IMR-90 (cell line): ENCODE measurements at regions not wholly inside any gene's neighbourhood (a gene's known extent, or its start where the extent isn't known, plus 50 kb on each side); places are given as distances from the start of the nearest gene placed in this dataset.

Source experiments
- ATAC-seq: fragments of 200-7000 bp; cut with Tn5 transposase; 2 replicates; pipeline ENCODE4 v1.9.1; 2020; ENCODE audit warnings: low read depth, mild to moderate bottlenecking, moderate library complexity
- BruUV-seq: library from RNA; stranded (reverse); fragments of 400-500 nt; replicated peaks from 2 replicates; lab custom pipeline; 2021; lab: Mats Ljungman, UMichigan
- CTCF ChIA-PET: fragments of 300-600 bp; formaldehyde crosslinking; extraction: SDS; loops from one replicate; lab custom pipeline; 2021; ENCODE audit warnings: antibody characterized with exemption; lab: Yijun Ruan, JAX
- POLR2A ChIA-PET: fragments of 300-600 bp; sonication (Branson Sonifier 250); formaldehyde crosslinking; loops from one replicate; lab custom pipeline; 2022; ENCODE audit warnings: antibody characterized with exemption; ENCODE audit not compliant: unreplicated experiment; lab: Charles Lee
- DNase-seq: peaks from one replicate; pipeline ENCODE4 v3.0.0; 2013
- H2AFZ ChIP-seq: replicated peaks from 2 replicates; pipeline ENCODE3; 2013; ENCODE audit warnings: low read length, mild to moderate bottlenecking; ENCODE audit not compliant: poor library complexity
- H2AK5ac ChIP-seq: 2 replicates; pipeline ENCODE4 v1.6.1; 2013; ENCODE audit warnings: low read depth, low read length, inconsistent platforms
- H2AK9ac ChIP-seq: replicated peaks from 2 replicates; pipeline ENCODE3; 2013; ENCODE audit warnings: mild to moderate bottlenecking, low read depth, low read length, moderate library complexity; ENCODE audit not compliant: poor library complexity
- H2BK120ac ChIP-seq: 2 replicates; pipeline ENCODE4 v1.6.1; 2013; ENCODE audit warnings: low read depth, low read length, inconsistent platforms
- H2BK15ac ChIP-seq: 3 replicates; pipeline ENCODE4 v1.6.1; 2013; ENCODE audit warnings: low read depth, low read length, inconsistent platforms
- H2BK20ac ChIP-seq: 2 replicates; pipeline ENCODE4 v1.6.1; 2013; ENCODE audit warnings: low read depth, mild to moderate bottlenecking, inconsistent platforms, low read length, moderate library complexity
- H2BK5ac ChIP-seq: 2 replicates; pipeline ENCODE4 v1.6.1; 2013; ENCODE audit warnings: mild to moderate bottlenecking, low read depth, low read length, inconsistent platforms; ENCODE audit not compliant: poor library complexity, severe bottlenecking
- H3K14ac ChIP-seq: replicated peaks from 2 replicates; pipeline ENCODE4 v1.6.1; 2013; ENCODE audit warnings: low read depth, low read length, inconsistent platforms
- H3K18ac ChIP-seq: 2 replicates; pipeline ENCODE4 v1.6.1; 2013; ENCODE audit warnings: low read depth, low read length, control low read depth
- H3K23ac ChIP-seq: 2 replicates; pipeline ENCODE4 v1.6.1; 2013; ENCODE audit warnings: low read depth, low read length, inconsistent platforms
- H3K27ac ChIP-seq: 2 replicates; pipeline ENCODE4 v1.5.1; 2013; ENCODE audit warnings: mild to moderate bottlenecking, control low read depth, low read length; ENCODE audit not compliant: insufficient read depth
- H3K27me3 ChIP-seq: 2 replicates; pipeline ENCODE4 v1.6.1; 2013; ENCODE audit warnings: low read length; ENCODE audit not compliant: control insufficient read depth, insufficient read depth
- H3K36me3 ChIP-seq: 2 replicates; pipeline ENCODE4 v1.6.1; 2013; ENCODE audit warnings: low read length, mixed read lengths; ENCODE audit not compliant: control insufficient read depth, insufficient read depth
- H3K4ac ChIP-seq: 2 replicates; pipeline ENCODE4 v1.6.1; 2013; ENCODE audit warnings: low read depth, low read length, inconsistent platforms
- H3K4me1 ChIP-seq: 2 replicates; pipeline ENCODE4 v1.6.1; 2013; ENCODE audit warnings: low read length, mixed read lengths; ENCODE audit not compliant: control insufficient read depth, insufficient read depth
- H3K4me2 ChIP-seq: 2 replicates; pipeline ENCODE4 v1.6.1; 2013; ENCODE audit warnings: low read depth, mild to moderate bottlenecking, control low read depth, low read length, moderate library complexity
- H3K4me3 ChIP-seq: 2 replicates; pipeline ENCODE4 v1.5.1; 2013; ENCODE audit warnings: low read depth, mild to moderate bottlenecking, control low read depth, low read length, moderate library complexity; ENCODE audit not compliant: insufficient read depth
- H3K56ac ChIP-seq: 2 replicates; pipeline ENCODE4 v1.6.1; 2013; ENCODE audit warnings: low read length, inconsistent platforms; ENCODE audit not compliant: insufficient read depth; ENCODE audit errors: extremely low read depth
- H3K79me1 ChIP-seq, 2 experiments: 2 replicates each; pipeline ENCODE4 v1.6.1; 2013; ENCODE audit warnings: low read length in 2 of 2, inconsistent platforms in 1 of 2, low read depth in 1 of 2
- H3K9ac ChIP-seq: 2 replicates; pipeline ENCODE4 v1.6.1; 2013; ENCODE audit warnings: low read depth, low read length, control low read depth
- H3K9me1 ChIP-seq: 2 replicates; pipeline ENCODE4 v1.6.1; 2013; ENCODE audit warnings: low read length, inconsistent platforms; ENCODE audit not compliant: insufficient read depth
- H3K9me3 ChIP-seq: 2 replicates; pipeline ENCODE4 v1.6.1; 2013; ENCODE audit warnings: low read length; ENCODE audit not compliant: control insufficient read depth, insufficient read depth
- H4K20me1 ChIP-seq: 2 replicates; pipeline ENCODE4 v1.6.1; 2013; ENCODE audit warnings: low read length, inconsistent platforms; ENCODE audit not compliant: insufficient read depth
- H4K5ac ChIP-seq: 2 replicates; pipeline ENCODE4 v1.6.1; 2013; ENCODE audit warnings: mild to moderate bottlenecking, low read depth, low read length, control low read depth
- H4K8ac ChIP-seq, 2 experiments: 2 replicates each; pipeline ENCODE4 v1.6.1; 2013; ENCODE audit warnings: low read depth in 2 of 2, low read length in 2 of 2, control low read depth in 1 of 2, inconsistent platforms in 1 of 2
- H4K91ac ChIP-seq: 2 replicates; pipeline ENCODE4 v1.6.1; 2013; ENCODE audit warnings: low read depth, low read length, inconsistent platforms; ENCODE audit not compliant: insufficient read depth
- BHLHE40 ChIP-seq: fragments of 150-350 bp; IDR thresholded peaks from 2 replicates; pipeline ENCODE4 v1.6.1; 2016; ENCODE audit warnings: mild to moderate bottlenecking, low read depth, low read length
- CEBPB ChIP-seq: IDR thresholded peaks from 2 replicates; pipeline ENCODE4 v1.6.1; 2012; ENCODE audit warnings: low read depth, low read length, improper control_type of control experiment
- CHD1 ChIP-seq: IDR thresholded peaks from 2 replicates; pipeline ENCODE4 v1.6.1; 2012; ENCODE audit warnings: low read depth, low read length, improper control_type of control experiment
- CTCF ChIP-seq: conservative IDR thresholded peaks from 2 replicates; pipeline ENCODE4 v1.5.1; 2012; ENCODE audit warnings: mild to moderate bottlenecking, low read depth, low read length, improper control_type of control experiment
- ELK1 ChIP-seq: fragments of 150-350 bp; IDR thresholded peaks from 2 replicates; pipeline ENCODE4 v1.6.1; 2016; ENCODE audit warnings: low read depth, mild to moderate bottlenecking, low read length, moderate library complexity, borderline replicate concordance
- FOS ChIP-seq: fragments of 150-350 bp; IDR thresholded peaks from 2 replicates; pipeline ENCODE4 v1.6.1; 2016; ENCODE audit warnings: low read depth, low read length
- MAFK ChIP-seq: IDR thresholded peaks from 2 replicates; pipeline ENCODE4 v1.6.1; 2012; ENCODE audit warnings: low read depth, low read length, improper control_type of control experiment
- MAZ ChIP-seq: IDR thresholded peaks from 2 replicates; pipeline ENCODE4 v1.6.1; 2012; ENCODE audit warnings: low read depth, mild to moderate bottlenecking, low read length, improper control_type of control experiment, moderate library complexity, borderline replicate concordance
- MXI1 ChIP-seq: IDR thresholded peaks from 2 replicates; pipeline ENCODE4 v1.6.1; 2012; ENCODE audit warnings: low read depth, mild to moderate bottlenecking, low read length, moderate library complexity, borderline replicate concordance
- NFE2L2 ChIP-seq: fragments of 150-350 bp; IDR thresholded peaks from 2 replicates; pipeline ENCODE4 v1.6.1; 2016; ENCODE audit warnings: low read depth, mild to moderate bottlenecking, low read length
- POLR2A ChIP-seq: IDR thresholded peaks from 2 replicates; pipeline ENCODE4 v1.6.1; 2012; ENCODE audit warnings: mild to moderate bottlenecking, low read depth, low read length
- RAD21 ChIP-seq: IDR thresholded peaks from 2 replicates; pipeline ENCODE4 v1.6.1; 2012; ENCODE audit warnings: low read length, improper control_type of control experiment
- RCOR1 ChIP-seq: IDR thresholded peaks from 2 replicates; pipeline ENCODE4 v1.6.1; 2012; ENCODE audit warnings: mild to moderate bottlenecking, low read length, improper control_type of control experiment; ENCODE audit not compliant: insufficient replicate concordance
- RFX5 ChIP-seq: IDR thresholded peaks from 2 replicates; pipeline ENCODE4 v1.8.0; 2012; ENCODE audit warnings: low read depth, mild to moderate bottlenecking, low read length, moderate library complexity
- SMC3 ChIP-seq: fragments of 150-350 bp; IDR thresholded peaks from 2 replicates; pipeline ENCODE4 v1.6.1; 2016; ENCODE audit warnings: low read depth, mild to moderate bottlenecking, antibody characterized with exemption, low read length, moderate library complexity
- USF2 ChIP-seq: fragments of 150-350 bp; IDR thresholded peaks from 2 replicates; pipeline ENCODE4 v1.6.1; 2017; ENCODE audit warnings: mild to moderate bottlenecking, antibody characterized with exemption, low read length, low read depth
- WGBS, 2 experiments: methylation state at CpG; one replicate each; pipeline versions ENCODE4 v1.1.5 to v1.1.7; 2013; ENCODE audit warnings: missing lambda C conversion rate in 2 of 2; ENCODE audit not compliant: insufficient read length in 1 of 2; ENCODE audit errors: extremely low coverage in 2 of 2; 5-methylcytosine and 5-hydroxymethylcytosine counted together
- dilution Hi-C: fragments of 300-500 bp; cut with HindIII; formaldehyde crosslinking; loops from one replicate; pipeline ENCODE4 v1.14.3; 2018; ENCODE audit warnings: low sequenced_read_pairs; ENCODE audit not compliant: unreplicated experiment
- in situ Hi-C: fragments of 300-500 bp; cut with MboI; formaldehyde crosslinking; loops from 3 replicates; pipeline ENCODE4 v1.14.3; 2019; ENCODE audit warnings: low sequenced_read_pairs, inconsistent platforms, mixed read lengths
- intact Hi-C: fragments of 100-400 bp; cut with micrococcal nuclease; formaldehyde crosslinking; loops from 2 replicates; pipeline ENCODE4 v1.10.0; 2022

GRCh38 chr20:12535316-12535715 lies 473.5 kb upstream of the SPTLC3 start:
- DNase-seq (no peak), ATAC-seq (no peak)
- ChIA-PET POLR2A (no interaction called here), CTCF (no interaction called here)
- no peak overlapping the region for H4K5ac ChIP-seq
- H3K4me2 ChIP-seq = no peak overlapping the region
- H3K4me3 ChIP-seq = no peak overlapping the region
- no peaks in the 10 kb centered on the region for H3K79me1 ChIP-seq
- H3K18ac ChIP-seq = no peak overlapping the region
- no peak overlapping the region for H3K14ac ChIP-seq
- in situ Hi-C loops (no loop called here), intact Hi-C loops (no loop called here), dilution Hi-C loops (no loop called here)
- H2AK9ac ChIP-seq = no peak overlapping the region
- no peak overlapping the region for H3K9ac ChIP-seq
- H3K4ac ChIP-seq = no peak overlapping the region
- no peak overlapping the region for H3K23ac ChIP-seq
- no peak overlapping the region for H2AFZ ChIP-seq
- no peak overlapping the region for H2BK15ac ChIP-seq
- H4K20me1 ChIP-seq = no peaks in the 10 kb centered on the region
- H2BK5ac ChIP-seq = no peak overlapping the region
- BruUV-seq = no TSS peak
- no peaks in the 10 kb centered on the region for H3K4me1 ChIP-seq
- no peaks in the 10 kb centered on the region for H3K9me1 ChIP-seq
- no peaks in the 10 kb centered on the region for H3K27me3 ChIP-seq
- H2BK20ac ChIP-seq = no peak overlapping the region
- no peak for TF ChIP-seq CEBPB
- no peak for TF ChIP-seq FOS
- TF ChIP-seq RFX5 = no peak
- no peak for TF ChIP-seq BHLHE40
- no peak for TF ChIP-seq CHD1
- no peak for TF ChIP-seq MAZ
- TF ChIP-seq CTCF = no peak
- no peak for TF ChIP-seq RCOR1
- TF ChIP-seq USF2 = no peak
- no peak for TF ChIP-seq RAD21
- TF ChIP-seq MAFK = no peak
- no peak for TF ChIP-seq NFE2L2
- TF ChIP-seq POLR2A = no peak
- TF ChIP-seq MXI1 = no peak
- no peak for TF ChIP-seq ELK1
- TF ChIP-seq SMC3 = no peak
- H3K27ac ChIP-seq = no peak overlapping the region
- no peak overlapping the region for H3K56ac ChIP-seq
- no peak overlapping the region for H4K91ac ChIP-seq
- no peak overlapping the region for H2AK5ac ChIP-seq
- peaks cover 14% of the 10 kb centered on the region for H3K9me3 ChIP-seq
- no peak overlapping the region for H4K8ac ChIP-seq
- H3K36me3 ChIP-seq = no peaks in the 10 kb centered on the region
- no CpG with 5 or more reads among the region's 1 CpG for WGBS, 2 experiments
- no peak overlapping the region for H2BK120ac ChIP-seq
